Stimulated activated naive CD8-positive, alpha-beta T cell treated with anti-CD3 and anti-CD28 coated beads, Interleukin-15, Interleukin-2, amounts not matched to agents 100 U/mL and 50 U/mL, for 24 hours (primary cell): ENCODE measurements at regions not wholly inside any gene's neighbourhood (a gene's known extent, or its start where the extent isn't known, plus 50 kb on each side); places are given as distances from the start of the nearest gene placed in this dataset.
"Not testable (repeated sequence)": the region's sequence is repeated elsewhere in the genome, so short reads cannot be mapped to it uniquely, and the experiment has no call there.

ENCODE experiments used
- ATAC-seq: fragments of 150-1000 bp; cut with Tn5 transposase; one replicate; pipeline ENCODE4 v1.10.0; 2021
- DNase-seq: peaks from one replicate; pipeline ENCODE4 v3.0.0; 2021

- not testable (repeated sequence) for ATAC-seq, DNase-seq
These were observed 1558.6 kb upstream of the SEL1L start for GRCh38 chr14:83091991-83092956.

GRCh38 chr14:83096092-83096491 lies 1562.4 kb upstream of the SEL1L start:
- DNase-seq (no peak), ATAC-seq (no peak)

- DNase-seq (no peak), ATAC-seq (no peak)
These were observed 1568.2 kb upstream of the SEL1L start for GRCh38 chr14:83101846-83102245.

GRCh38 chr14:83118029-83118428 lies 1584.4 kb upstream of the SEL1L start:
- ATAC-seq (no peak), DNase-seq (no peak)

GRCh38 chr14:83120187-83120586 lies 1586.5 kb upstream of the SEL1L start:
- DNase-seq (no peak), ATAC-seq (no peak)

GRCh38 chr14:83126076-83126475 lies 1592.4 kb upstream of the SEL1L start:
- no peak for ATAC-seq
- DNase-seq, result no peak

- no peak for DNase-seq
- no peak for ATAC-seq
These were observed 1595.1 kb upstream of the SEL1L start for GRCh38 chr14:83128783-83129182.

GRCh38 chr14:83129496-83129895 lies 1595.8 kb upstream of the SEL1L start:
- DNase-seq (no peak), ATAC-seq (no peak)

- ATAC-seq (no peak), DNase-seq (no peak)
These were observed 1600.5 kb upstream of the SEL1L start for GRCh38 chr14:83133981-83134645.

- DNase-seq, result no peak
- no peak for ATAC-seq
These were observed 1607.1 kb upstream of the SEL1L start for GRCh38 chr14:83140756-83141155.

- DNase-seq, result no peak
- ATAC-seq, result no peak
These were observed 1613.4 kb upstream of the SEL1L start for GRCh38 chr14:83147006-83147405.

GRCh38 chr14:83151571-83151970 lies 1617.9 kb upstream of the SEL1L start:
- DNase-seq (no peak), ATAC-seq (no peak)

- ATAC-seq (no peak), DNase-seq (no peak)
These were observed 1619.4 kb upstream of the SEL1L start for GRCh38 chr14:83153081-83153480.

- ATAC-seq, result no peak
- no peak for DNase-seq
These were observed 1628.8 kb upstream of the SEL1L start for GRCh38 chr14:83162361-83162929.

- DNase-seq (no peak), ATAC-seq (no peak)
These were observed 1629.4 kb upstream of the SEL1L start for GRCh38 chr14:83163016-83163415.

- no peak for ATAC-seq
- DNase-seq, result no peak
These were observed 1630.4 kb upstream of the SEL1L start for GRCh38 chr14:83164016-83164415.

- DNase-seq, result no peak
- no peak for ATAC-seq
These were observed 1630.9 kb upstream of the SEL1L start for GRCh38 chr14:83164591-83164990.

GRCh38 chr14:83170165-83170564 lies 1636.5 kb upstream of the SEL1L start:
- DNase-seq, result no peak
- ATAC-seq, result no peak

- no peak for DNase-seq
These were observed 1638.1 kb upstream of the SEL1L start for GRCh38 chr14:83171761-83172160.

GRCh38 chr14:83172363-83172762 lies 1638.7 kb upstream of the SEL1L start:
- DNase-seq, result no peak
- no peak for ATAC-seq

More at GRCh38 chr14:83171761-83172160, 1638.1 kb upstream of the SEL1L start:
- no peak for ATAC-seq

GRCh38 chr14:83173687-83174086 lies 1640.0 kb upstream of the SEL1L start:
- DNase-seq (no peak), ATAC-seq (no peak)

GRCh38 chr14:83184531-83184930 lies 1650.9 kb upstream of the SEL1L start:
- no peak for DNase-seq
- no peak for ATAC-seq

GRCh38 chr14:83188311-83188710 lies 1654.7 kb upstream of the SEL1L start:
- ATAC-seq, result not testable (repeated sequence)

More at GRCh38 chr14:83188311-83188710, 1654.7 kb upstream of the SEL1L start:
- not testable (repeated sequence) for DNase-seq
